GM23338 (cell line): ENCODE measurements at regions not wholly inside any gene's neighbourhood (a gene's known extent, or its start where the extent isn't known, plus 50 kb on each side); places are given as distances from the start of the nearest gene placed in this dataset.
A peak's percentile ranks its signal among the peaks of the same experiment; 100 is the strongest.
"Not testable (repeated sequence)": the region's sequence is repeated elsewhere in the genome, so short reads cannot be mapped to it uniquely, and the experiment has no call there.

Source experiments
- ATAC-seq: fragments of 200-7000 bp; cut with Tn5 transposase; 3 replicates; pipeline ENCODE4 v1.9.1; 2020
- DNase-seq: peaks from one replicate; pipeline ENCODE4 v3.0.0-alpha.2; 2015; ENCODE audit warnings: low spot score
- H2AFZ ChIP-seq: fragments of 200-600 bp; sonication (generic); 2 replicates; pipeline ENCODE4 v1.8.0; 2016; ENCODE audit warnings: antibody characterized with exemption, mild to moderate bottlenecking, moderate library complexity
- H3F3A ChIP-seq: fragments of 200-600 bp; sonication (generic); replicated peaks from 2 replicates; pipeline ENCODE4 v1.8.0; 2017; ENCODE audit warnings: antibody characterized with exemption, mixed run types, low read depth
- H3K27ac ChIP-seq: fragments of 200-600 bp; sonication (generic); 2 replicates; pipeline ENCODE4 v1.6.1; 2016; ENCODE audit warnings: low read depth
- H3K27me3 ChIP-seq: fragments of 200-600 bp; sonication (generic); 2 replicates; pipeline ENCODE4 v1.8.0; 2016; ENCODE audit warnings: mild to moderate bottlenecking, mixed run types, moderate library complexity; ENCODE audit not compliant: insufficient read depth
- H3K36me3 ChIP-seq: fragments of 200-600 bp; sonication (generic); 2 replicates; pipeline ENCODE4 v1.8.0; 2016; ENCODE audit warnings: mild to moderate bottlenecking; ENCODE audit not compliant: insufficient read depth
- H3K4me1 ChIP-seq: fragments of 200-600 bp; sonication (generic); 2 replicates; pipeline ENCODE4 v1.8.0; 2016; ENCODE audit warnings: mild to moderate bottlenecking, moderate library complexity; ENCODE audit not compliant: insufficient read depth
- H3K4me2 ChIP-seq: fragments of 200-600 bp; sonication (generic); 2 replicates; pipeline ENCODE4 v1.7.1; 2017; ENCODE audit warnings: mixed run types
- H3K4me3 ChIP-seq: fragments of 200-600 bp; sonication (generic); 2 replicates; pipeline ENCODE4 v1.6.1; 2016; ENCODE audit warnings: mixed run types
- H3K79me2 ChIP-seq: fragments of 200-600 bp; sonication (generic); replicated peaks from 2 replicates; pipeline ENCODE4 v1.8.0; 2017; ENCODE audit warnings: mild to moderate bottlenecking; ENCODE audit not compliant: insufficient read depth
- H3K9me2 ChIP-seq: fragments of 200-600 bp; sonication (generic); 2 replicates; pipeline ENCODE4 v1.8.0; 2017; ENCODE audit not compliant: insufficient read depth
- H4K20me1 ChIP-seq: fragments of 200-600 bp; sonication (generic); replicated peaks from 2 replicates; pipeline ENCODE4 v1.8.0; 2017; ENCODE audit warnings: mild to moderate bottlenecking; ENCODE audit not compliant: insufficient read depth
- H3K27ac Mint-ChIP-seq: 2 replicates; pipeline ENCODE4 v1.8.0; 2020; ENCODE audit warnings: inconsistent platforms, mild to moderate bottlenecking, moderate library complexity, mixed read lengths
- H3K27me3 Mint-ChIP-seq: 3 replicates; pipeline ENCODE4 v1.8.0; 2022; ENCODE audit warnings: low read depth, mild to moderate bottlenecking, moderate library complexity, mixed read lengths, inconsistent platforms; ENCODE audit not compliant: insufficient read depth, poor library complexity
- H3K36me3 Mint-ChIP-seq: 3 replicates; pipeline ENCODE4 v1.8.0; 2021; ENCODE audit warnings: low read depth, mild to moderate bottlenecking, inconsistent platforms, moderate library complexity, mixed read lengths
- H3K4me1 Mint-ChIP-seq: 3 replicates; pipeline ENCODE4 v1.8.0; 2020; ENCODE audit warnings: mild to moderate bottlenecking, inconsistent platforms, mixed read lengths
- H3K4me3 Mint-ChIP-seq: 3 replicates; pipeline ENCODE4 v1.8.0; 2021; ENCODE audit warnings: moderate library complexity, mild to moderate bottlenecking, inconsistent platforms, mixed read lengths
- H3K9me3 Mint-ChIP-seq: 3 replicates; pipeline ENCODE4 v1.8.0; 2020; ENCODE audit warnings: moderate library complexity, mild to moderate bottlenecking, inconsistent platforms, mixed read lengths
- CREB1 ChIP-seq: fragments of 250-450 bp; sonication (Bioruptor Pico); IDR thresholded peaks from 2 replicates; pipeline ENCODE4 v1.5.0; 2020; ENCODE audit warnings: low read depth, mild to moderate bottlenecking, moderate library complexity
- EZH2 ChIP-seq: fragments of 200-600 bp; sonication (generic); IDR thresholded peaks from one replicate; pipeline ENCODE4 v1.8.0; 2017; ENCODE audit warnings: antibody characterized with exemption, mild to moderate bottlenecking, low read depth; ENCODE audit not compliant: unreplicated experiment
- EZH2phosphoT487 ChIP-seq: fragments of 200-600 bp; sonication (generic); IDR thresholded peaks from one replicate; pipeline ENCODE4 v1.8.1; 2018; ENCODE audit warnings: antibody characterized with exemption; ENCODE audit not compliant: unreplicated experiment
- JUNB ChIP-seq: IDR thresholded peaks from one replicate; pipeline ENCODE4 v1.6.1; 2016; ENCODE audit warnings: antibody characterized with exemption; ENCODE audit not compliant: unreplicated experiment
- NANOG ChIP-seq: IDR thresholded peaks from 2 replicates; pipeline ENCODE4 v1.6.1; 2016; ENCODE audit warnings: antibody characterized with exemption, borderline replicate concordance
- STAT1 ChIP-seq: IDR thresholded peaks from one replicate; pipeline ENCODE4 v1.6.1; 2016; ENCODE audit warnings: antibody characterized with exemption; ENCODE audit not compliant: unreplicated experiment
- ZNF114 ChIP-seq: fragments of 250-450 bp; sonication (Bioruptor Pico); IDR thresholded peaks from 2 replicates; pipeline ENCODE4 v1.5.0; 2020; ENCODE audit warnings: mild to moderate bottlenecking, moderate library complexity
- TF ChIP-seq, protein P1 (sequence below), 2 experiments: fragments of 200-600 bp in 1 of 2; sonication (generic) in 1 of 2; conservative IDR thresholded peaks; 2 replicates each; pipeline versions ENCODE4 v1.5.1 to v1.6.1; 2016 to 2017; ENCODE audit warnings: antibody characterized with exemption in 2 of 2, low read depth in 2 of 2, mild to moderate bottlenecking in 2 of 2, moderate library complexity in 1 of 2
- TF ChIP-seq, protein P2 (sequence below): IDR thresholded peaks from 2 replicates; pipeline ENCODE4 v1.6.1; 2016; ENCODE audit warnings: antibody characterized with exemption
- TF ChIP-seq, protein P3 (sequence below): IDR thresholded peaks from one replicate; pipeline ENCODE4 v1.6.1; 2018; ENCODE audit warnings: antibody characterized with exemption; ENCODE audit not compliant: unreplicated experiment

DNA sequence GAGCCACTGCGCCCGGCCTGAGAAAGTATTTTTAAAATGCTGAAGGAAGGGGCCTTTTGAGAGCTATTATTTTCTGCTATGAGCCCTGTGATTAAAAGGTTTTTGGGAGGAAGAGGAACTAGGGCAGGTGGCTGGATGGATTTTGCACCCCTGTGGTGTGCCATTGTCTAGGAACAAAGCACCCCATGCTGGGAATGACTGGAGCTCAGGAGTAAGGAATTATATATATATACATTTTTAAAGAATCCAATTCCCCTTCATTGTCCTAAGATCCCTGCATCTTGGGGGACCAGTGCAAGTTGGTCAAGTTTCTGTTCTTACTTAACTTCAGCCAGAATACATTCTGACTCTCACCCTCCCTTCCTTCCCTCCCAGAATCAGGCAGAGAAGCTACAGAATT is 91.6 kb downstream of the ZNF648 start (continued):
- TF ChIP-seq NANOG: peak; percentile 84; the same call in 1 of the 2 replicates

DNA sequence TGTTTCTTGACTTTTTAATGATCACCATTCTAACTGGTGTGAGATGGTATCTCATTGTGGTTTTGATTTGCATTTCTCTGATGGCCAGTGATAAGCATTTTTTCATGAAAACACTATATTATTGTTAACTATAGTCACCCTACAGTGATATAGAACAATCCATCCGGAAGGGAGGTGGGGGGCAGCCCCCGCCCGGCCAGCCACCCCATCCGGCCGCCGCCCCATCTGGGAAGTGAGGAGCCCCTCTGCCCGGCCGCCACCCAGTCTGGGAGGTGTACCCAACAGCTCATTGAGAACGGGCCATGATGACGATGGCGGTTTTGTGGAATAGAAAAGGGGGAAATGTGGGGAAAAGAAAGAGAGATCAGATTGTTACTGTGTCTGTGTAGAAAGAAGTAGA is 106.8 kb downstream of the ZNF648 start:
- not testable (repeated sequence) for H3K4me1 ChIP-seq, H3K4me3 ChIP-seq, H3K4me2 ChIP-seq, H3K27me3 Mint-ChIP-seq, H3K27ac Mint-ChIP-seq, ATAC-seq, H3K79me2 ChIP-seq, H2AFZ ChIP-seq, H3F3A ChIP-seq, H3K4me1 Mint-ChIP-seq, H4K20me1 ChIP-seq, H3K36me3 ChIP-seq, H3K4me3 Mint-ChIP-seq, DNase-seq, H3K9me2 ChIP-seq, H3K27me3 ChIP-seq, H3K27ac ChIP-seq
- peaks cover 24% of the 10 kb centered on the region; the same call in 2 of the 3 replicates for H3K36me3 Mint-ChIP-seq
- peaks cover 30% of the 10 kb centered on the region for H3K9me3 Mint-ChIP-seq

DNA sequence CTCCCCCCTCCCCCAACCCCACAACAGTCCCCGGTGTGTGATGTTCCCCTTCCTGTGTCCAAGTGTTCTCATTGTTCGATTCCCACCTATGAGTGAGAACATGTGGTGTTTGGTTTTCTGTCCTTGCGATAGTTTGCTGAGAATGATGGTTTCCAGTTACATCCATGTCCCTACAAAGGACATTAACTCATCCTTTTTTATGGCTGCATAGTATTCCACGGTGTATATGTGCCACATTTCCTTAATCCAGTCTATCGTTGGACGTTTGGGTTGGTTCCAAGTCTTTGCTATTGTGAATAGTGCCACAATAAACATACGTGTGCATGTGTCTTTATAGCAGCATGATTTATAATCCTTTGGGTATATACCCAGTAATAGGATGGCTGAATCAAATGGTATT is 107.3 kb downstream of the ZNF648 start:
- H3K27ac Mint-ChIP-seq, H3K27me3 Mint-ChIP-seq, H3K27ac ChIP-seq: not testable (repeated sequence)

DNA sequence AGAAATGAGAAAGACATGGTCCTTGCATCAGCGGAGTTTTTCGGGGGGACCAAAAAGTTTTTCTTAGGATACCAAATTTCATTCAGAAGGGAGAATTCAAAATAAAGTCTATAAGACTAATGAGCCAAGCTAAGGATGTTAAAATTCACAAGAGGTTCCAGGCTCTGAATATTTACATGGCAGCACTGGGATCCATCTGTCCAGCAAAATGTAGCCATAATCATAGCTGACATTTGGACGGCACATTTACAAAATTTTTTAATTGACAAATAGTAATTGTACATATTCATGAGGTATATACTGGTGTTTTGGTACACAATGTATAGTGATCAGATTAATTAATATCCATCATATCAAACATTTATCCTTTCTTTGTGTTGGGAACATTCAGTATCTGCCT is 107.9 kb downstream of the ZNF648 start:
- H3F3A ChIP-seq: no peaks in the 10 kb centered on the region
- H3K79me2 ChIP-seq: no peaks in the 10 kb centered on the region
- H2AFZ ChIP-seq: no peak overlapping the region
- ATAC-seq (no peak), DNase-seq (no peak)
- no peaks in the 10 kb centered on the region for H4K20me1 ChIP-seq
- Mint-ChIP-seq H3K9me3 (peaks cover 22% of the 10 kb centered on the region), H3K4me3 (no peak overlapping the region), H3K36me3 (peaks cover 14% of the 10 kb centered on the region; the same call in 2 of the 3 replicates), H3K27ac (no peak overlapping the region), H3K4me1 (no peaks in the 10 kb centered on the region), H3K27me3 (no peaks in the 10 kb centered on the region)
- H3K36me3 ChIP-seq: peaks cover 6% of the 10 kb centered on the region; the same call in 1 of the 2 replicates
- H3K4me2 ChIP-seq: no peak overlapping the region
- no peaks in the 10 kb centered on the region for H3K27me3 ChIP-seq
- 0 out of 2 replicates have a peak, but pooled peaks cover 4% of the 10 kb centered on the region for H3K9me2 ChIP-seq
- H3K4me3 ChIP-seq: no peak overlapping the region
- no peaks in the 10 kb centered on the region for H3K4me1 ChIP-seq
- H3K27ac ChIP-seq: no peak overlapping the region
- TF ChIP-seq JUNB (no peak), EZH2 (no peak), ZNF114 (CRISPR knock-in tag) (no peak), CREB1 (CRISPR knock-in tag) (no peak), STAT1 (no peak), EZH2phosphoT487 (no peak), NANOG (no peak)
- TF ChIP-seq, protein P1, sequence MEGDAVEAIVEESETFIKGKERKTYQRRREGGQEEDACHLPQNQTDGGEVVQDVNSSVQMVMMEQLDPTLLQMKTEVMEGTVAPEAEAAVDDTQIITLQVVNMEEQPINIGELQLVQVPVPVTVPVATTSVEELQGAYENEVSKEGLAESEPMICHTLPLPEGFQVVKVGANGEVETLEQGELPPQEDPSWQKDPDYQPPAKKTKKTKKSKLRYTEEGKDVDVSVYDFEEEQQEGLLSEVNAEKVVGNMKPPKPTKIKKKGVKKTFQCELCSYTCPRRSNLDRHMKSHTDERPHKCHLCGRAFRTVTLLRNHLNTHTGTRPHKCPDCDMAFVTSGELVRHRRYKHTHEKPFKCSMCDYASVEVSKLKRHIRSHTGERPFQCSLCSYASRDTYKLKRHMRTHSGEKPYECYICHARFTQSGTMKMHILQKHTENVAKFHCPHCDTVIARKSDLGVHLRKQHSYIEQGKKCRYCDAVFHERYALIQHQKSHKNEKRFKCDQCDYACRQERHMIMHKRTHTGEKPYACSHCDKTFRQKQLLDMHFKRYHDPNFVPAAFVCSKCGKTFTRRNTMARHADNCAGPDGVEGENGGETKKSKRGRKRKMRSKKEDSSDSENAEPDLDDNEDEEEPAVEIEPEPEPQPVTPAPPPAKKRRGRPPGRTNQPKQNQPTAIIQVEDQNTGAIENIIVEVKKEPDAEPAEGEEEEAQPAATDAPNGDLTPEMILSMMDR (conservative IDR thresholded peaks at IDR 0.05; ENCODE audit: low read depth in 2 of 2): no peak
- TF ChIP-seq, protein P2, sequence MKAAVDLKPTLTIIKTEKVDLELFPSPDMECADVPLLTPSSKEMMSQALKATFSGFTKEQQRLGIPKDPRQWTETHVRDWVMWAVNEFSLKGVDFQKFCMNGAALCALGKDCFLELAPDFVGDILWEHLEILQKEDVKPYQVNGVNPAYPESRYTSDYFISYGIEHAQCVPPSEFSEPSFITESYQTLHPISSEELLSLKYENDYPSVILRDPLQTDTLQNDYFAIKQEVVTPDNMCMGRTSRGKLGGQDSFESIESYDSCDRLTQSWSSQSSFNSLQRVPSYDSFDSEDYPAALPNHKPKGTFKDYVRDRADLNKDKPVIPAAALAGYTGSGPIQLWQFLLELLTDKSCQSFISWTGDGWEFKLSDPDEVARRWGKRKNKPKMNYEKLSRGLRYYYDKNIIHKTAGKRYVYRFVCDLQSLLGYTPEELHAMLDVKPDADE: no peak
- TF ChIP-seq, protein P3, sequence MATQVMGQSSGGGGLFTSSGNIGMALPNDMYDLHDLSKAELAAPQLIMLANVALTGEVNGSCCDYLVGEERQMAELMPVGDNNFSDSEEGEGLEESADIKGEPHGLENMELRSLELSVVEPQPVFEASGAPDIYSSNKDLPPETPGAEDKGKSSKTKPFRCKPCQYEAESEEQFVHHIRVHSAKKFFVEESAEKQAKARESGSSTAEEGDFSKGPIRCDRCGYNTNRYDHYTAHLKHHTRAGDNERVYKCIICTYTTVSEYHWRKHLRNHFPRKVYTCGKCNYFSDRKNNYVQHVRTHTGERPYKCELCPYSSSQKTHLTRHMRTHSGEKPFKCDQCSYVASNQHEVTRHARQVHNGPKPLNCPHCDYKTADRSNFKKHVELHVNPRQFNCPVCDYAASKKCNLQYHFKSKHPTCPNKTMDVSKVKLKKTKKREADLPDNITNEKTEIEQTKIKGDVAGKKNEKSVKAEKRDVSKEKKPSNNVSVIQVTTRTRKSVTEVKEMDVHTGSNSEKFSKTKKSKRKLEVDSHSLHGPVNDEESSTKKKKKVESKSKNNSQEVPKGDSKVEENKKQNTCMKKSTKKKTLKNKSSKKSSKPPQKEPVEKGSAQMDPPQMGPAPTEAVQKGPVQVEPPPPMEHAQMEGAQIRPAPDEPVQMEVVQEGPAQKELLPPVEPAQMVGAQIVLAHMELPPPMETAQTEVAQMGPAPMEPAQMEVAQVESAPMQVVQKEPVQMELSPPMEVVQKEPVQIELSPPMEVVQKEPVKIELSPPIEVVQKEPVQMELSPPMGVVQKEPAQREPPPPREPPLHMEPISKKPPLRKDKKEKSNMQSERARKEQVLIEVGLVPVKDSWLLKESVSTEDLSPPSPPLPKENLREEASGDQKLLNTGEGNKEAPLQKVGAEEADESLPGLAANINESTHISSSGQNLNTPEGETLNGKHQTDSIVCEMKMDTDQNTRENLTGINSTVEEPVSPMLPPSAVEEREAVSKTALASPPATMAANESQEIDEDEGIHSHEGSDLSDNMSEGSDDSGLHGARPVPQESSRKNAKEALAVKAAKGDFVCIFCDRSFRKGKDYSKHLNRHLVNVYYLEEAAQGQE: no peak

More for the DNA sequence above, 107.3 kb downstream of the ZNF648 start:
- not testable (repeated sequence) for H4K20me1 ChIP-seq, H3K4me2 ChIP-seq, H2AFZ ChIP-seq, H3K27me3 ChIP-seq, H3K36me3 ChIP-seq, H3K4me1 ChIP-seq, H3K4me3 Mint-ChIP-seq, H3K4me1 Mint-ChIP-seq, H3K9me2 ChIP-seq, DNase-seq, H3K79me2 ChIP-seq, ATAC-seq, H3K4me3 ChIP-seq, H3F3A ChIP-seq
- Mint-ChIP-seq H3K36me3 (peaks cover 20% of the 10 kb centered on the region; the same call in 2 of the 3 replicates), H3K9me3 (peaks cover 26% of the 10 kb centered on the region)
